ENCODE measurements at regions not wholly inside any gene's neighbourhood (a gene's known extent, or its start where the extent isn't known, plus 50 kb on each side); places are given as distances from the start of the nearest gene placed in this dataset.

GRCh38 chr3:187821616-187822317, 76.5 kb upstream of the BCL6 start:
- no peak for TF ChIP-seq CTCF (IDR thresholded peaks at IDR 0.05)
- no peak for TF ChIP-seq POLR2A (IDR thresholded peaks at IDR 0.05)

Measured in thyroid gland (tissue), 4 donors.